ENCODE measurements at regions not wholly inside any gene's neighbourhood (a gene's known extent, or its start where the extent isn't known, plus 50 kb on each side); places are given as distances from the start of the nearest gene placed in this dataset.
"Not testable (repeated sequence)": the region's sequence is repeated elsewhere in the genome, so short reads cannot be mapped to it uniquely, and the experiment has no call there.

- no peak for DNase-seq (ENCODE audit: low read depth in 2 of 2)
Observed at GRCh38 chr4:179248821-179249220, 1806.6 kb upstream of the AGA start.

GRCh38 chr4:179268791-179269190 lies 1826.6 kb upstream of the AGA start:
- no peak for DNase-seq (ENCODE audit: low read depth in 2 of 2)

GRCh38 chr4:179272282-179272681 lies 1830.0 kb upstream of the AGA start:
- no peak for DNase-seq (ENCODE audit: low read depth in 2 of 2)

GRCh38 chr4:179278647-179279046 lies 1836.4 kb upstream of the AGA start:
- no peak for DNase-seq (ENCODE audit: low read depth in 2 of 2)

- no peak for DNase-seq (ENCODE audit: low read depth in 2 of 2)
Observed at GRCh38 chr4:179285696-179286095, 1843.5 kb upstream of the AGA start.

- no peak for DNase-seq (ENCODE audit: low read depth in 2 of 2)
Observed at GRCh38 chr4:179291657-179292056, 1849.4 kb upstream of the AGA start.

GRCh38 chr4:179292468-179292867 lies 1850.2 kb upstream of the AGA start:
- no peak for DNase-seq (ENCODE audit: low read depth in 2 of 2)

- no peak for DNase-seq (ENCODE audit: low read depth in 2 of 2)
Observed at GRCh38 chr4:179307297-179308136, 1865.3 kb upstream of the AGA start.

- no peak for DNase-seq (ENCODE audit: low read depth in 2 of 2)
Observed at GRCh38 chr4:179313823-179314222, 1871.6 kb upstream of the AGA start.

- no peak for DNase-seq (ENCODE audit: low read depth in 2 of 2)
Observed at GRCh38 chr4:179325181-179325580, 1882.9 kb upstream of the AGA start.

- no peak for DNase-seq (ENCODE audit: low read depth in 2 of 2)
Observed at GRCh38 chr4:179328627-179329026, 1886.4 kb upstream of the AGA start.

- no peak for DNase-seq (ENCODE audit: low read depth in 2 of 2)
Observed at GRCh38 chr4:179331362-179331761, 1889.1 kb upstream of the AGA start.

- DNase-seq (ENCODE audit: low read depth in 2 of 2), result no peak
Observed at GRCh38 chr4:179344861-179345260, 1902.6 kb upstream of the AGA start.

- no peak for DNase-seq (ENCODE audit: low read depth in 2 of 2)
Observed at GRCh38 chr4:179352221-179352620, 1910.0 kb upstream of the AGA start.

GRCh38 chr4:179353786-179354185 lies 1911.5 kb upstream of the AGA start:
- no peak for DNase-seq (ENCODE audit: low read depth in 2 of 2)

GRCh38 chr4:179361978-179362486 lies 1919.8 kb upstream of the AGA start:
- no peak for DNase-seq (ENCODE audit: low read depth in 2 of 2)

- DNase-seq (ENCODE audit: low read depth in 2 of 2), result not testable (repeated sequence)
Observed at GRCh38 chr4:179365932-179366331, 1923.7 kb upstream of the AGA start.

GRCh38 chr4:179372242-179372641 lies 1930.0 kb upstream of the AGA start:
- no peak for DNase-seq (ENCODE audit: low read depth in 2 of 2)

- DNase-seq (ENCODE audit: low read depth in 2 of 2), result no peak
Observed at GRCh38 chr4:179372746-179373145, 1930.5 kb upstream of the AGA start.

GRCh38 chr4:179378847-179379246 lies 1936.6 kb upstream of the AGA start:
- DNase-seq (ENCODE audit: low read depth in 2 of 2), result not testable (repeated sequence)

- no peak for DNase-seq (ENCODE audit: low read depth in 2 of 2)
Observed at GRCh38 chr4:179392787-179393186, 1950.5 kb upstream of the AGA start.

GRCh38 chr4:179398414-179398813 lies 1956.2 kb upstream of the AGA start:
- no peak for DNase-seq (ENCODE audit: low read depth in 2 of 2)

GRCh38 chr4:179399054-179399782 lies 1957.0 kb upstream of the AGA start:
- DNase-seq (ENCODE audit: low read depth in 2 of 2), result no peak
